Osteocyte (in vitro differentiated cells): ENCODE measurements at regions not wholly inside any gene's neighbourhood (a gene's known extent, or its start where the extent isn't known, plus 50 kb on each side); places are given as distances from the start of the nearest gene placed in this dataset.

Source experiments
- DNase-seq: peaks from one replicate; pipeline ENCODE4 v3.0.0; 2021; ENCODE audit warnings: mixed read lengths; ENCODE audit not compliant: unreplicated experiment; ENCODE audit errors: extremely low spot score
- H3K27ac Mint-ChIP-seq: one replicate; pipeline ENCODE4 v1.8.0; 2021; ENCODE audit warnings: mild to moderate bottlenecking, mixed read lengths; ENCODE audit not compliant: unreplicated experiment
- H3K27me3 Mint-ChIP-seq: one replicate; pipeline ENCODE4 v1.8.0; 2021; ENCODE audit warnings: mixed read lengths; ENCODE audit not compliant: unreplicated experiment
- H3K36me3 Mint-ChIP-seq: one replicate; pipeline ENCODE4 v1.8.0; 2021; ENCODE audit warnings: mixed read lengths; ENCODE audit not compliant: unreplicated experiment
- H3K4me1 Mint-ChIP-seq: one replicate; pipeline ENCODE4 v1.8.0; 2021; ENCODE audit warnings: mixed read lengths; ENCODE audit not compliant: unreplicated experiment
- H3K4me3 Mint-ChIP-seq: one replicate; pipeline ENCODE4 v1.8.0; 2021; ENCODE audit warnings: mild to moderate bottlenecking, moderate library complexity, mixed read lengths; ENCODE audit not compliant: unreplicated experiment
- H3K9me3 Mint-ChIP-seq: one replicate; pipeline ENCODE4 v1.8.0; 2021; ENCODE audit warnings: mixed read lengths; ENCODE audit not compliant: unreplicated experiment
- CTCF ChIP-seq: fragments of 200-600 bp; sonication (generic); IDR thresholded peaks from 2 replicates; pipeline ENCODE4 v1.5.0; 2021; ENCODE audit warnings: antibody characterized with exemption, mild to moderate bottlenecking, moderate library complexity

GRCh38 chr18:78779996-78780718 is 199.5 kb upstream of the SALL3 start:
- Mint-ChIP-seq H3K36me3 (no peaks in the 10 kb centered on the region), H3K27ac (no peak overlapping the region), H3K4me3 (no peak overlapping the region), H3K4me1 (no peaks in the 10 kb centered on the region), H3K27me3 (no peaks in the 10 kb centered on the region), H3K9me3 (peaks cover 22% of the 10 kb centered on the region)
- no peak for TF ChIP-seq CTCF
- DNase-seq = no peak

GRCh38 chr18:78780719-78781600 is 198.7 kb upstream of the SALL3 start:
- Mint-ChIP-seq H3K36me3 (no peaks in the 10 kb centered on the region), H3K4me1 (no peaks in the 10 kb centered on the region), H3K27me3 (no peaks in the 10 kb centered on the region), H3K9me3 (peaks cover 22% of the 10 kb centered on the region), H3K4me3 (no peak overlapping the region), H3K27ac (no peak overlapping the region)
- no peak for TF ChIP-seq CTCF
- DNase-seq = no peak

GRCh38 chr18:78781601-78781960 is 198.0 kb upstream of the SALL3 start:
- H3K36me3 Mint-ChIP-seq = no peaks in the 10 kb centered on the region
- H3K27ac Mint-ChIP-seq = no peak overlapping the region
- no peaks in the 10 kb centered on the region for H3K27me3 Mint-ChIP-seq
- H3K9me3 Mint-ChIP-seq = peaks cover 22% of the 10 kb centered on the region
- no peak overlapping the region for H3K4me3 Mint-ChIP-seq
- TF ChIP-seq CTCF = no peak
- no peak for DNase-seq
- H3K4me1 Mint-ChIP-seq = no peaks in the 10 kb centered on the region

- no peaks in the 10 kb centered on the region for H3K36me3 Mint-ChIP-seq
- no peak for DNase-seq
- TF ChIP-seq CTCF = no peak
- H3K27ac Mint-ChIP-seq = no peak overlapping the region
- no peak overlapping the region for H3K4me3 Mint-ChIP-seq
- H3K9me3 Mint-ChIP-seq = peaks cover 16% of the 10 kb centered on the region
- no peaks in the 10 kb centered on the region for H3K4me1 Mint-ChIP-seq
- no peaks in the 10 kb centered on the region for H3K27me3 Mint-ChIP-seq
Measured at GRCh38 chr18:78782951-78783563, 196.6 kb upstream of the SALL3 start.

GRCh38 chr18:78783564-78783960 is 196.1 kb upstream of the SALL3 start:
- TF ChIP-seq CTCF = no peak
- Mint-ChIP-seq H3K27ac (no peak overlapping the region), H3K27me3 (no peaks in the 10 kb centered on the region), H3K36me3 (no peaks in the 10 kb centered on the region), H3K4me1 (no peaks in the 10 kb centered on the region), H3K9me3 (peaks cover 17% of the 10 kb centered on the region), H3K4me3 (no peak overlapping the region)
- no peak for DNase-seq
